Esophagus squamous epithelium (tissue), 5 donors: ENCODE measurements at regions not wholly inside any gene's neighbourhood (a gene's known extent, or its start where the extent isn't known, plus 50 kb on each side); places are given as distances from the start of the nearest gene placed in this dataset.
A peak's percentile ranks its signal among the peaks of the same experiment; 100 is the strongest.
"Not testable (repeated sequence)": the region's sequence is repeated elsewhere in the genome, so short reads cannot be mapped to it uniquely, and the experiment has no call there.

Source experiments
- DNase-seq: peaks from one replicate; lab custom pipeline; 2025; lab: John Stamatoyannopoulos, UW
- H3K27ac ChIP-seq, 4 donors: fragments of 200-600 bp; sonication (generic); one replicate each; pipeline ENCODE4 v1.5.1; 2016 to 2019; ENCODE audit warnings: mild to moderate bottlenecking in 1 of 4
- H3K27me3 ChIP-seq, 4 donors: fragments of 200-600 bp; sonication (generic); 1 replicate in 3 of 4; 2 replicates in 1 of 4; pipeline versions ENCODE4 v1.5.1 to v1.6.0; 2017 to 2021; ENCODE audit warnings: antibody characterized with exemption in 1 of 4
- H3K36me3 ChIP-seq, 3 donors: fragments of 200-600 bp; sonication (generic); one replicate each; pipeline ENCODE4 v1.5.1; 2016 to 2019
- H3K4me1 ChIP-seq, 3 donors: fragments of 200-600 bp; sonication (generic); one replicate each; pipeline ENCODE4 v1.5.1; 2017 to 2019
- H3K4me3 ChIP-seq, 4 donors: fragments of 200-600 bp; sonication (generic); 1 replicate in 3 of 4; 2 replicates in 1 of 4; pipeline ENCODE4 v1.5.1; 2016 to 2019; ENCODE audit warnings: mild to moderate bottlenecking in 2 of 4, moderate library complexity in 1 of 4
- H3K9me3 ChIP-seq, 3 donors: fragments of 200-600 bp; sonication (generic); one replicate each; pipeline ENCODE4 v1.5.1; 2016 to 2019
- CTCF ChIP-seq, 6 experiments: fragments of 450-650 bp in 4 of 6; fragments of 200-600 bp in 2 of 6; sonication (generic) in 2 of 6; IDR thresholded peaks; one replicate each; pipeline ENCODE4 v1.5.1; 2016 to 2019; ENCODE audit warnings: antibody characterized with exemption in 6 of 6, mild to moderate bottlenecking in 4 of 6, moderate library complexity in 4 of 6
- POLR2A ChIP-seq, 4 donors: fragments of 450-650 bp; IDR thresholded peaks; one replicate each; pipeline ENCODE4 v1.6.1; 2017; ENCODE audit warnings: antibody characterized with exemption in 4 of 4, mild to moderate bottlenecking in 4 of 4, moderate library complexity in 3 of 4
- WGBS, 2 donors: methylation state at CpG; one replicate each; pipeline ENCODE4 v1.1.5; 2018; 5-methylcytosine and 5-hydroxymethylcytosine counted together
- intact Hi-C: fragments of 100-400 bp; cut with DNase I; formaldehyde crosslinking; loops from one replicate; pipeline ENCODE4 v1.15.0; 2022
- donor health status: DM: yes; HTN: yes; CAD: no.

GRCh38 chrX:122303761-122304160 is 880.3 kb upstream of the GRIA3 start:
- Histone ChIP-seq H3K9me3 (no peaks in the 10 kb centered on the region), H3K4me3 (no peak overlapping the region), H3K36me3 (no peaks in the 10 kb centered on the region), H3K27me3 (no peaks in the 10 kb centered on the region), H3K4me1 (no peaks in the 10 kb centered on the region), H3K27ac (no peak overlapping the region)
- no peak for DNase-seq
- intact Hi-C loops, result no loop called here
- TF ChIP-seq CTCF (IDR thresholded peaks at IDR 0.05) (no peak), POLR2A (IDR thresholded peaks at IDR 0.05) (no peak)

GRCh38 chrX:122344816-122345215 is 839.3 kb upstream of the GRIA3 start:
- 80 to 82% methylated on average over 3 of the region's 3 CpGs for WGBS, 2 donors
- H3K36me3 ChIP-seq, result no peaks in the 10 kb centered on the region
- no peak overlapping the region for H3K27ac ChIP-seq
- DNase-seq, result no peak
- no peak overlapping the region for H3K4me3 ChIP-seq
- intact Hi-C loops, result no loop called here
- H3K9me3 ChIP-seq, result no peaks in the 10 kb centered on the region
- H3K4me1 ChIP-seq, result no peaks in the 10 kb centered on the region
- no peaks in the 10 kb centered on the region for H3K27me3 ChIP-seq
- no peak for TF ChIP-seq CTCF (IDR thresholded peaks at IDR 0.05)
- no peak for TF ChIP-seq POLR2A (IDR thresholded peaks at IDR 0.05)

- no peak overlapping the region for H3K4me3 ChIP-seq
- H3K9me3 ChIP-seq, result no peaks in the 10 kb centered on the region
- H3K4me1 ChIP-seq, result no peaks in the 10 kb centered on the region
- DNase-seq, result no peak
- 93% methylated on average over 3 of the region's 9 CpGs; no CpG with 5 or more reads in 1 of the 2 donors for WGBS, 2 donors
- TF ChIP-seq CTCF (IDR thresholded peaks at IDR 0.05) (peak in 1 of 6 experiments; percentile 19), POLR2A (IDR thresholded peaks at IDR 0.05) (no peak)
- H3K36me3 ChIP-seq, result no peaks in the 10 kb centered on the region
- H3K27me3 ChIP-seq, result no peaks in the 10 kb centered on the region
- no peak overlapping the region for H3K27ac ChIP-seq
- intact Hi-C loops, result no loop called here
These were observed 820.8 kb upstream of the GRIA3 start for GRCh38 chrX:122363112-122363795.

GRCh38 chrX:122375533-122375932 is 808.5 kb upstream of the GRIA3 start:
- H3K4me1 ChIP-seq, H3K9me3 ChIP-seq, DNase-seq, H3K4me3 ChIP-seq, intact Hi-C loops, H3K27ac ChIP-seq, H3K36me3 ChIP-seq, H3K27me3 ChIP-seq: not testable (repeated sequence)
- 95 to 96% methylated on average over 4 to 13 of the region's 13 CpGs for WGBS, 2 donors

GRCh38 chrX:122389005-122389404 is 795.1 kb upstream of the GRIA3 start:
- no peak for DNase-seq
- intact Hi-C loops, result no loop called here
- Histone ChIP-seq H3K27ac (no peak overlapping the region), H3K27me3 (no peaks in the 10 kb centered on the region), H3K4me1 (no peaks in the 10 kb centered on the region), H3K9me3 (peaks cover 0 to 9% (median 0%) of the 10 kb centered on the region in 3 donors), H3K4me3 (no peak overlapping the region), H3K36me3 (no peaks in the 10 kb centered on the region)
- WGBS, 2 donors, result 80 to 86% methylated on average over 5 to 12 of the region's 19 CpGs
- TF ChIP-seq CTCF (IDR thresholded peaks at IDR 0.05) (no peak), POLR2A (IDR thresholded peaks at IDR 0.05) (no peak)

- intact Hi-C loops, result no loop called here
- Histone ChIP-seq H3K4me3 (no peak overlapping the region), H3K27me3 (no peaks in the 10 kb centered on the region), H3K9me3 (no peaks in the 10 kb centered on the region), H3K27ac (no peak overlapping the region), H3K36me3 (no peaks in the 10 kb centered on the region), H3K4me1 (no peaks in the 10 kb centered on the region)
- no peak for DNase-seq
- WGBS, 2 donors, result 73 to 82% methylated on average over 4 to 7 of the region's 7 CpGs
- TF ChIP-seq CTCF (IDR thresholded peaks at IDR 0.05) (no peak), POLR2A (IDR thresholded peaks at IDR 0.05) (no peak)
These were observed 765.3 kb upstream of the GRIA3 start for GRCh38 chrX:122418758-122419157.
